Esophagus muscularis mucosa (tissue), 4 donors: ENCODE measurements at regions not wholly inside any gene's neighbourhood (a gene's known extent, or its start where the extent isn't known, plus 50 kb on each side); places are given as distances from the start of the nearest gene placed in this dataset.

Experiments
- EP300 ChIP-seq: sonication (generic); formaldehyde crosslinking; IDR thresholded peaks from one replicate; pipeline ENCODE4 v1.6.1; 2017; ENCODE audit warnings: antibody characterized with exemption
- POLR2A ChIP-seq: fragments of 450-650 bp; IDR thresholded peaks from one replicate; pipeline ENCODE4 v1.6.1; 2017; ENCODE audit warnings: antibody characterized with exemption, moderate library complexity, mild to moderate bottlenecking, low read depth
- TF ChIP-seq, protein P1 (sequence below), 3 experiments: fragments of 200-600 bp in 2 of 3; fragments of 450-650 bp in 1 of 3; sonication (generic) in 2 of 3; IDR thresholded peaks; one replicate each; pipeline ENCODE4 v1.5.1; 2017 to 2019; ENCODE audit warnings: antibody characterized with exemption in 3 of 3, mild to moderate bottlenecking in 2 of 3, moderate library complexity in 1 of 3

DNA sequence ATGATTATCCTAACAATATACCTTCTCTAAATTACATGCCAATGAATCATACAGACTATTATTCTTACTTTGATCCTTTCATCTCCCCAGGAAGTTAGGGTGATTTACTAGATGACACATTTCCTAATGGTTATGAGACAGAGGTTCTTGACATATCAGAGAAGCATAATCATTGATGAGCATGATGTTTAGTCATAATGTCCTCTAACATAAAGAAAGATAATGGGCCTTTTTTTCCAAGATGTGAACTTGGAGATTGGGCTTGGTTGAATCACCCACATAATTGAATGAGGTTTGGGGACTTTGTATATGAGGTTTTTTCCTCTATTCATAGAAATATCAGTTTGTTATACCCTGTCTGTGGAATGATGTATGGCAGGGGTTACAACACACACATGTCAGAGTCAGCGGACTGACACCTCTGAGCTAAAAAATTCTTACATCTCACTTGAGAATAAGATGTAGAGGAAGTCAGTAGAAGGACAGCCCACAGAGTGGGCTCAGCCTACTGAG, 69.7 kb upstream of the DCBLD2 start:
- TF ChIP-seq, protein P1, sequence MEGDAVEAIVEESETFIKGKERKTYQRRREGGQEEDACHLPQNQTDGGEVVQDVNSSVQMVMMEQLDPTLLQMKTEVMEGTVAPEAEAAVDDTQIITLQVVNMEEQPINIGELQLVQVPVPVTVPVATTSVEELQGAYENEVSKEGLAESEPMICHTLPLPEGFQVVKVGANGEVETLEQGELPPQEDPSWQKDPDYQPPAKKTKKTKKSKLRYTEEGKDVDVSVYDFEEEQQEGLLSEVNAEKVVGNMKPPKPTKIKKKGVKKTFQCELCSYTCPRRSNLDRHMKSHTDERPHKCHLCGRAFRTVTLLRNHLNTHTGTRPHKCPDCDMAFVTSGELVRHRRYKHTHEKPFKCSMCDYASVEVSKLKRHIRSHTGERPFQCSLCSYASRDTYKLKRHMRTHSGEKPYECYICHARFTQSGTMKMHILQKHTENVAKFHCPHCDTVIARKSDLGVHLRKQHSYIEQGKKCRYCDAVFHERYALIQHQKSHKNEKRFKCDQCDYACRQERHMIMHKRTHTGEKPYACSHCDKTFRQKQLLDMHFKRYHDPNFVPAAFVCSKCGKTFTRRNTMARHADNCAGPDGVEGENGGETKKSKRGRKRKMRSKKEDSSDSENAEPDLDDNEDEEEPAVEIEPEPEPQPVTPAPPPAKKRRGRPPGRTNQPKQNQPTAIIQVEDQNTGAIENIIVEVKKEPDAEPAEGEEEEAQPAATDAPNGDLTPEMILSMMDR (IDR thresholded peaks at IDR 0.05): no peak
- no peak for TF ChIP-seq EP300
- no peak for TF ChIP-seq POLR2A
